LNCaP clone FGC (cell line): ENCODE measurements at regions not wholly inside any gene's neighbourhood (a gene's known extent, or its start where the extent isn't known, plus 50 kb on each side); places are given as distances from the start of the nearest gene placed in this dataset.
"Not testable (repeated sequence)": the region's sequence is repeated elsewhere in the genome, so short reads cannot be mapped to it uniquely, and the experiment has no call there.

Experiments used
- DNase-seq: peaks from one replicate; pipeline ENCODE4 v3.0.0-alpha.2; 2011; ENCODE audit warnings: low read depth
- H3K4me3 ChIP-seq: 2 replicates; pipeline ENCODE4 v1.5.1; 2011; ENCODE audit warnings: mild to moderate bottlenecking, low read depth, low read length, control low read depth
- CTCF ChIP-seq: IDR thresholded peaks from 2 replicates; pipeline ENCODE4 v1.5.1; 2012; ENCODE audit warnings: mild to moderate bottlenecking; ENCODE audit not compliant: control insufficient read depth, insufficient read depth; ENCODE audit errors: extremely low read depth

- no peak for DNase-seq
- H3K4me3 ChIP-seq = no peak overlapping the region
- no peak for TF ChIP-seq CTCF
These were observed 1862.4 kb upstream of the ACO1 start for GRCh38 chr9:30522061-30522460.

GRCh38 chr9:30522486-30522885 is 1862.0 kb upstream of the ACO1 start:
- DNase-seq = no peak
- H3K4me3 ChIP-seq = no peak overlapping the region
- TF ChIP-seq CTCF = no peak

GRCh38 chr9:30524311-30524710 is 1860.1 kb upstream of the ACO1 start:
- no peak for DNase-seq
- H3K4me3 ChIP-seq = no peak overlapping the region
- no peak for TF ChIP-seq CTCF

GRCh38 chr9:30534455-30534854 is 1850.0 kb upstream of the ACO1 start:
- no peak overlapping the region for H3K4me3 ChIP-seq
- DNase-seq = no peak
- no peak for TF ChIP-seq CTCF

- TF ChIP-seq CTCF = no peak
- no peak for DNase-seq
- H3K4me3 ChIP-seq = no peak overlapping the region
These were observed 1849.5 kb upstream of the ACO1 start for GRCh38 chr9:30534896-30535295.

- TF ChIP-seq CTCF = no peak
- H3K4me3 ChIP-seq = no peak overlapping the region
- no peak for DNase-seq
These were observed 1847.9 kb upstream of the ACO1 start for GRCh38 chr9:30536494-30536893.

GRCh38 chr9:30539696-30540095 is 1844.7 kb upstream of the ACO1 start:
- not testable (repeated sequence) for DNase-seq

More at GRCh38 chr9:30539696-30540095, 1844.7 kb upstream of the ACO1 start:
- H3K4me3 ChIP-seq = not testable (repeated sequence)
